K562 (cell line): ENCODE measurements at regions not wholly inside any gene's neighbourhood (a gene's known extent, or its start where the extent isn't known, plus 50 kb on each side); places are given as distances from the start of the nearest gene placed in this dataset.

Experiments used
- CEBPB ChIP-seq: fragments of 450-650 bp; IDR thresholded peaks from 2 replicates; pipeline ENCODE4 v1.6.1; 2016; ENCODE audit warnings: missing genetic modification characterization, missing compliant biosample characterization
- CTCF ChIP-seq, 3 experiments: IDR thresholded peaks in 2 of 3; conservative IDR thresholded peaks in 1 of 3; 2 replicates each; pipeline ENCODE4 v1.5.1; 2011 to 2012; ENCODE audit warnings: low read length in 3 of 3, mild to moderate bottlenecking in 3 of 3, control low read depth in 2 of 3, improper control_type of control experiment in 1 of 3, inconsistent platforms in 1 of 3, low read depth in 1 of 3, mixed read lengths in 1 of 3, moderate library complexity in 1 of 3; ENCODE audit not compliant: insufficient read depth in 2 of 3
- EHMT2 ChIP-seq: fragments of 450-650 bp; IDR thresholded peaks from 2 replicates; pipeline ENCODE4 v1.6.1; 2018; ENCODE audit warnings: antibody characterized with exemption
- FOXJ3 ChIP-seq: sonication (generic); formaldehyde crosslinking; IDR thresholded peaks from 2 replicates; pipeline ENCODE4 v1.4.0; 2020; ENCODE audit warnings: mild to moderate bottlenecking, missing genetic modification reagents
- HMBOX1 ChIP-seq: sonication (generic); IDR thresholded peaks from 2 replicates; pipeline ENCODE4 v1.6.1; 2016
- HNRNPUL1 ChIP-seq: fragments of 200-400 bp; formaldehyde crosslinking; IDR thresholded peaks from 2 replicates; pipeline ENCODE4 v1.6.1; 2017; ENCODE audit warnings: low read length
- SMARCA4 ChIP-seq: fragments of 450-650 bp; IDR thresholded peaks from 2 replicates; pipeline ENCODE4 v1.6.1; 2016
- THRA ChIP-seq: fragments of 450-650 bp; IDR thresholded peaks from 2 replicates; pipeline ENCODE4 v1.6.1; 2017; ENCODE audit warnings: mild to moderate bottlenecking, moderate library complexity
- ZBTB33 ChIP-seq: sonication (generic); formaldehyde crosslinking; IDR thresholded peaks from 2 replicates; pipeline ENCODE4 v1.8.1; 2023; ENCODE audit warnings: mild to moderate bottlenecking, missing genetic modification reagents
- ZEB2 ChIP-seq: fragments of 450-650 bp; IDR thresholded peaks from 2 replicates; pipeline ENCODE4 v1.6.1; 2016
- ZNF707 ChIP-seq: fragments of 250-450 bp; sonication (Bioruptor Pico); conservative IDR thresholded peaks from 2 replicates; pipeline ENCODE4 v1.8.0; 2022; ENCODE audit warnings: inconsistent platforms, mild to moderate bottlenecking, moderate library complexity

DNA sequence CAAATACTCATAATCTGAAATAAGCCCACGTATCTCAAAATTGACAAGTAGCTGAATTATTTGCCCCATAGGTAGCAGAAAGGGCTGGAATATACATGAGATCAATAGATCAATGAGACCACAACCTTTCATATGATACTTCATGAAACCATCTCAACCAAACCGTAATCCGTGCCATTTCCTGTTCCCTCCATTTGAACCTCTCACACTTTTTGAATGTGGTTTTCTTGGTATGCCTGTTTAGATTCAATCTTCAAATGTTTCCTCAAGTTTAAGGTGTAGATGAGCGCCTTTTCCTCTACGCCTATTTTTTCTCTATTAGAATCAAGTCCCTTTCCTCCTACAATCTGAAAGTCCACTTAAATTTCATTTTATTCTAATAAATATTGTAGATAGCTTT lies 805.5 kb downstream of the EFNA5 start:
- TF ChIP-seq EHMT2 (no peak), ZBTB33 (CRISPR knock-in tag) (no peak), HMBOX1 (no peak), ZEB2 (no peak), FOXJ3 (CRISPR knock-in tag) (no peak), THRA (no peak), HNRNPUL1 (no peak), CTCF (IDR thresholded peaks at IDR 0.05 in 2 of 3, conservative IDR thresholded peaks at IDR 0.05 in 1 of 3; ENCODE audit: insufficient read depth in 2 of 3, low read depth in 1 of 3, low read length in 3 of 3) (no peak), ZNF707 (CRISPR knock-in tag) (no peak), CEBPB (tag) (no peak), SMARCA4 (no peak)
